IPS-NIHi7 (cell line): ENCODE measurements at regions not wholly inside any gene's neighbourhood (a gene's known extent, or its start where the extent isn't known, plus 50 kb on each side); places are given as distances from the start of the nearest gene placed in this dataset.

Experiments used
- DNase-seq: peaks from one replicate; pipeline ENCODE4 v3.0.0; 2012; ENCODE audit warnings: mixed read lengths; ENCODE audit errors: extremely low spot score

DNA sequence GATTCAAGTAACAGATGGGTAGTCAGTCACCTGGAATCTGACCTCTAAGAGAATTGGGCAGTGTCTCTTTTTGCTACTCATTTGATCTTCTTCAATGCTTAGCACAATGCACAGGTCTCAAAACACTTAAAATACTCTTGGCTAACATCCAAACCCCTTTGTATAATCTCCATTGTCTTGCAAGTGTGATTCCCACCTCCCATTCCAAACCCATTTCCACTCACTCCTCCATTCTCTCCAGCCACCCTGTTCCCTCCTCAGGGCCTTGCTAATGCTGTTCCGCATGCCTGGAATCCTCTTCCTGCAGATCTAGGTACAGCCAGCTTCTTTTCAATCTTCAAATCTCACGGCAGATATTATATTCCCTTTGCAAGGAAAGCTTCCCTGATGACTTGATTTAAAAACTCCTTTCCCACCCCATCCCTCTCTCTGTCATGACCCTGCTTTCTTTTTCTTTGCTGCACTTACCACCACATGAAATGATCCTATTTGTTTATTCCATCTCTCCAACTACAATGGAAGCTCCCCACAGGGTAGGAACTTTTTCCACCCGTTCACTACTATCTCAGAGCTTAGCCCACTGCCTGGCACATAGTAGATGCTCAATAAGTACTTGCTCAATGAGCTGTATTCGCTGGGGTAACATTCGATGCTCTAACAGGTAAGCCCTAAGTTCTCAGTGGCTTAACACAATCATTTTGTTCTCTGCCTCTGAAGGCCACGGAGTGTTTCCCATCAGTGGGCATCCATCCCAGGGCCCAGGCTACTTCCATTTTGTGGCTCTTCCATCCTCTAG is 121.7 kb downstream of the MN1 start:
- DNase-seq, result no peak

- no peak for DNase-seq
Measured at GRCh38 chr22:27680636-27681035, 120.9 kb downstream of the MN1 start.

DNA sequence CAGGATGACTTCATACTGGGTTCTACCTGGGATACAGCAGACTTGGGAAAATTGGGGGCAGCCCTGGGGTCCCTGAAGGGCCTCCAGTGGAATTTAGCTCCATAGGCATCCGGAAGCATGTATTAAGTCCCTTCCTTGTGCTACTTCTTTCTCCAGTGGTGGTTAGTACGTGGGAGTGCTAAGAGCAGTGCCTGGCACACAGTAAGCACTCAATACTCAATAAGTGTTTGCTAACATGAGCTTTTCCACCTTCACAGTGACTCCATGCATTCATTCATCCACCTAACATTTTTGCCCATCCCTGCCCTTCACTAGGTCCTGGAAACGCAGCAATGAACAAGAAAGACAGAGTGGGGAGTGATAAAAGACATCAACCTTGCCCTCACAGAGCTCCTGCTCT is 120.5 kb downstream of the MN1 start:
- DNase-seq, result no peak

DNA sequence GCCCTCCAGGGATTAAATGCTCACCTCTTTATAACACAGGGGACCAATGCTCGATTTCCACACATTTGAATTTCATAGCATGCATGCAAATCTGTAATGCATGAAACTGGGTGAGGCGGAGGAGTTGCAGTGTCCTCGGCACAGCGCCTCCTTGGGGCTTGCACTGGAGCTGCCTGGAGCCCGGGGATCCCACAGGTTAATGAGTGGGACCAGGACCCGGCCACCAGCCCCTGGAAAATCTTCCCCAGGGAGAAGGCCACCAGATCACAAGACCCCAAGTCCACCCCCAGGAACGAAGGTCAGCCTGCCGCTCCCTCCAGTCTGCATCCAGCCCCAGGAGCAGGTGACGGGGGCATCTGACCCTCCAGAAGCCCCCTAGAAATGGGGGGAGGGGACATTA is 119.1 kb downstream of the MN1 start:
- DNase-seq, result peak; percentile 76

DNA sequence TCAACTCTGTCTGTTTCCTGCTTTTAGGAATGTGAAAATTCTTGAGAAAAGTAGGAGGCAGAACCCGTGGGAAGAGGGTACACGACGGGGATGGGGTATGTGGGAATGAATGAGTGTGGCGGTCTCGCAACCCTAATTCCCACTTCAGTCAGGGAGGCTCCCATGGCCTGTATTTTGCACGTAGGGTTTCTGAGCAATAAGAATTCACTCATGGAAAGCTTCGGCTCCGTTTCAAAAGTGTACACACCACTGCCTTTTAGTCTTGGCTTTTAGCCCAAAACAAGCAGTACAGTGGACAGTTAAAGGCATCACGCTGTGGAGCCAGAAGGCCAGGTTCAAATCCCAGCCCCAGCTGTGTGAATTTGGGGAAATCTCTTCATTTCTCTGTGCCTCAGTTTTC is 116.7 kb downstream of the MN1 start:
- no peak for DNase-seq

GRCh38 chr22:27685515-27685914 is 116.0 kb downstream of the MN1 start:
- DNase-seq, result no peak

GRCh38 chr22:27685970-27686369 is 115.6 kb downstream of the MN1 start:
- DNase-seq, result no peak

- no peak for DNase-seq
Measured at GRCh38 chr22:27686534-27686933, 115.0 kb downstream of the MN1 start.

GRCh38 chr22:27687984-27688545 is 113.5 kb downstream of the MN1 start:
- DNase-seq, result no peak

DNA sequence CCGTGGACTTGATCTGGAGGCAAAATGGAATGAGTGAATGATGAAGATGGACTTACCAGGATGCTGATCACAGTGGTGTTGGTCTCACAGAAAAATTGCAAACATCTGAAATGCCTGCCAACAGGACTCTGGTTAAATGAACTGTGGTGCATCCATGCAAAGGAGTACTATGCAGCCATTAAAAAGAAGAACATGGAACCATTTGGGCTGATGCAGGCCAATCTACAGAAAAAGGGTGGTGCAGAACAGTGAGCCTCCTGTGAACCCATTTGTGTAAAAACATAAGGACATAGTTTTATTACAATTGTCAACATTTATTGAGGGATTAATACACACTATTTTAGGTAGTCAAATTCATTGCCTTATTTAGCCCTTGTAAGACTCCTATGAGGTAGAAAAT is 111.9 kb downstream of the MN1 start:
- no peak for DNase-seq

DNA sequence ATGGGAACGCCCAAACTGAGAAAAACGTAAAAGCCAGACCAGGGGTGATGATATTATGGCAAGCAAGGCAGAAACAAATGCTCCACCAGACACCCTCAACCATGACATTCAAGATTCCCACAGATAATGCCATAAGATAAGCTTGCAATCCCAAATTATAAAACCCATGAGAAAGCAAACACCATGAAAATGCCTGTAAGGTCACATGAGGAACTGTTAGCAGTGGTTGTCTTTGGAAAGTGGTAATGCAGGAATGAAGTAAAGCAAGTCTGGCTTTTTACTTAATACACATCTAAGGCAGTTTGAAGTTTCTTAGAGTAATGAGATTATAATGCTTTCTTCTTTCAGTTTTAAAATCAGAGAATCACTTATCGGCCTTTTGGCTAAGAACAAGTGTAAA is 111.0 kb downstream of the MN1 start:
- DNase-seq, result no peak

DNA sequence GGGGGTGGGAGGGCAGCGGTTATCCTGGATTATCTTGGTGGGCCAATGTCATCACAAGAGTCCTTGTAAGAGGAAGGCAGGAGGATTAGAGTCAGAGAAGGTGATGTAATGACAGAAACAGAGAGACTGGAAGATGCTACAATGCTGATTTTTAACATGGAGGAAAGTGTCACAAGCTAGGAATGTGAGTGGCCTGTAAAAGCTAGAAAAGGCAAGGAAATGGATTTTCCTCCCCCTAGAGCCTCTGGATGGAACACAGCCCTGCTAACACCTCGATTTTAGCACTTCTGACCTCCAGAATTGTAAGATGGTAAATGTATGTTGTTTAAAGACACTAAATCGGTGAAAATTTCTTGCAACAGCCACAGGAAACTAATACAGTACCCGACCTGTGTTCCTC is 109.3 kb downstream of the MN1 start:
- DNase-seq, result no peak

GRCh38 chr22:27695925-27696324 is 105.6 kb downstream of the MN1 start:
- DNase-seq, result no peak

GRCh38 chr22:27697888-27698287 is 103.7 kb downstream of the MN1 start:
- DNase-seq, result no peak
